HG02938 (cell line): ENCODE measurements at regions not wholly inside any gene's neighbourhood (a gene's known extent, or its start where the extent isn't known, plus 50 kb on each side); places are given as distances from the start of the nearest gene placed in this dataset.

Experiments used
- ATAC-seq: cut with Tn5 transposase; IDR thresholded peaks from one replicate; pipeline ENCODE4 v1.9.1; 2021; ENCODE audit warnings: mild to moderate bottlenecking, moderate library complexity; ENCODE audit not compliant: unreplicated experiment

- ATAC-seq, result no peak
Measured at GRCh38 chr2:104433657-104434056, 420.3 kb upstream of the POU3F3 start.

DNA sequence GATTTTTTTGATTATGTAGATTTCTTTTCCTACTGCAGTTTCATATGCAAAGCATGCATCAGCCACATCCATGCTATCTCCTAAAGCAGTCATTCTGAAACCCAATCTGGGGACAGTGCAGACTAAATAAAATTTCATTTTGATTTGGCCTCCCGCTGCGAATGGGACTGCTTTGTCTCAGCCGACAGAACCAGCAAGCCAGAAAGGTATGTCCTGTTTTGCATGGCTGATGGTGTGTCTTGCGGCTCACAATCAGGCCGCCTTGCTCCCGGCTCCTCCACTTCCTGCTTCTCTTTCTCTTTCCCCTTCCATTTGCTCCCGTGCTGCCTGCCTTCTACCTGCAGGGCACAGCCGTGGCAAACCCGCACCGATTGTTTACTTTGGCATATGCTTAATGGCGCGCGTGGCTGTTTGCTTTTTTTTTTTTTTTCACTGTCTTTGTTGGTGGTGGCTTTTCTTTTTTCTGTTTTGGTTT lies 419.6 kb upstream of the POU3F3 start:
- peak; percentile 66 for ATAC-seq

DNA sequence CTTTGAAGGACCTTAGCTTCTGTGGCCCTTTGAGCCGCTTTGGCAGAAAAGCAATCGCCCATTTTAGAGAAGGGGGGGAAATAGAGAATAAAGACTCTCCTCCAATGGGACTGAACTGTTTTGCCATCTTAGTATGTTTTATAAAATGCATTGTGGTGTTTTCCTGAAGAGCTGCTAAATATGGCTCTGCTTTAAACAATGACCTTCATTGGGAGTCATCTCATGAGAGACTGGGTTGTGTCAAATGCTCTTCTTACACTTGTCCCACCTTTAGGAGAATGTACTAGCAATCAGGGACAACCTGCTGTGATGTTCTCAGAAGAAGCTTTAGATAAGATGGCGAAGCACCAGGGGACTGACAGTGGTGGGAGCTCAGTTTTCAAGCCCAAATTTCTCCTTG lies 418.9 kb upstream of the POU3F3 start:
- ATAC-seq, result no peak

- no peak for ATAC-seq
Measured at GRCh38 chr2:104438481-104438880, 415.4 kb upstream of the POU3F3 start.

DNA sequence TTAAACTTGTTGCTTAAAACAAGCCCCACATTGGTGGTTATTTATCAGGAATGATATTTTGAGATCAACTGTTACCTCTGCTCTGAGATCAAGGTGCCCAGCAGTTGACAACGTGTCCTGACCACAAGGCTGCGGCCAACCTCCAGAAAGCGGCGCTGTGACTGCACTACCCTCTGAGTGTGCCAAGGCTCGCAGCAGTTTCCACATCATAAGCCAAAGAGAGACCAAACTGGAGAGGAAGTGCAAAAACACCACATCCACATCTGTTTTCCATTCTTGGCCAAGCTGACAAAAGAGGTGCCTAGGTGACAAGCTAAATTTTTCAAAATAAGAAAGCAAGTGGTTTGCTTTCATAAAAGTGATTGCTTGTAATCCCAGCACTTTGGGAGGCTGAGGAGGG lies 410.8 kb upstream of the POU3F3 start:
- no peak for ATAC-seq

- no peak for ATAC-seq
Measured at GRCh38 chr2:104444392-104444791, 409.5 kb upstream of the POU3F3 start.

DNA sequence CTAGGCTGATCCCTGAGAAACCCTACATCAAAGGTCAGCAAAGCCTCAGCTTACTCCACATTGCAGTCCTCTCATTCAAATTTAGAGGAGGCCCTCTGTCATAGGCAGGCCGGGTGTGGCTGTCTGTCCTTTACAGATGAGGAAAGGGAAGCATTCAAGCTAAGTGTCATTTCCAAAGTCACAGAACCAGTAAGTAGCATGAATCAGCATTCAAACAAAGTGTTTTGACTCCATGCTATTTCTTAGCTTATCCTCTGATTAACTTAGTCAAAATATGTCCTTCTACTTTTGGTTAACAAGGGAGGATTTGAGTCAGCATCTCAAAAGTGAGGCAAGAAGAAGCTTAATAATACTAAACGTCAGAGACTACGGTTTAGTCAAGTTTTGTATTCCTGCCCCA lies 409.0 kb upstream of the POU3F3 start:
- no peak for ATAC-seq

- no peak for ATAC-seq
Measured at GRCh38 chr2:104447831-104448434, 406.0 kb upstream of the POU3F3 start.

GRCh38 chr2:104448661-104449440 lies 405.1 kb upstream of the POU3F3 start:
- ATAC-seq, result no peak

DNA sequence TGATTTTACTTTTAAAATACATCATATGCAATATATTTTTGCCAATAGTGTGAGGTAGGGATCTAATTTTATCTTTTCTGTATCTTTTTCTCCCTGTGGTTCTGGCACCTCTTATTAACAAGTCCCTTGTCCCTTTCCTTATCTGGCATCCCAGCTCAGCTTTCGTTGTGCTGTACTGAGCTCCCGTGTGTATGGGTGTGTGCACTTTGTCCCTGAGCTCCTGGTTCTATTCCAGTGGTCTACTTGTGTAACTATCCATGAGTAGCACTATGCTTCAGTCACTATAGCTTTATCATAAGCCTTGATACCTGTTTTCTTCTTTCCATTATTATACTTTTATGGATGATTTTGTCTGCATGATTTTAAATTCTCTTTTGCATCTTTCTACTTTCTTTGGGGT lies 401.4 kb upstream of the POU3F3 start:
- no peak for ATAC-seq

- no peak for ATAC-seq
Measured at GRCh38 chr2:104462731-104463130, 391.2 kb upstream of the POU3F3 start.

DNA sequence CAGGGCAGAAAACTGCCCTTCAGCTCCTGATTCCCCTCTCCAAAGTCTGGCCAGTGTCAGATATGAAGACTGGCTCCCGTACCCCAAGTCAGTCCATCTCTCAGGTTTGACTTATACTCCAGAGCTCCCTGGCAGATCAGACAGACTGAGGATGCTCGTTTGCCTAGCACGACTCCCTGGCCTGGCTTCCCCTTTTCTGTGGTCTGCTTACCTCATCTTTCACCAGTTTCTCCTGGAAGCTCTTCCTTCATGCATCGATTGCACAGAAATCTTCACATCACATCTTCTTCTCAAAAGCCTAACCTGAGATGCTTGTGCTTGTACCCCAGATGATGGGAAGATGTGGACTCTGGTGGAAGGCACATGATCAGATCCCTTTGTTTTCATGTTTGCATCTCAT lies 387.9 kb upstream of the POU3F3 start:
- no peak for ATAC-seq

DNA sequence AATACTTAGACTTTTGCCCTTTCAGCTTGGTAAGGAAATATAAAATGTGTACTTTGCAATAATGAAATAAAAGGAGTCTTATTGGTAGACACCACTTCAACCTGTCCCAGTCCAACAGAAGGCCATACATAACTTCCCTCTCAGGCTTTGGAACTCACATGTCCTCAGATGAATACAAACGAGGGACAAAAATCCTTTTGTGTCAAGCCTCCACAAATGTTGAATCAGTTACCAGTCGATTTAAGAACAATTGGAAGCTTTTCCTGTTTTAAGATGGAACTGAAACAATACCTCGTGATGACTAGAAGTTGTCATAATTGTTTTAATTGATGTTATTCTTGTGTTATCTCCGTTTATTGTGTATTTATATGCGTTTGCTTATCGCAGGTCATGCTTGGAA lies 385.1 kb upstream of the POU3F3 start:
- no peak for ATAC-seq

- no peak for ATAC-seq
Measured at GRCh38 chr2:104472076-104472475, 381.8 kb upstream of the POU3F3 start.

- no peak for ATAC-seq
Measured at GRCh38 chr2:104473546-104473945, 380.4 kb upstream of the POU3F3 start.

GRCh38 chr2:104474716-104475115 lies 379.2 kb upstream of the POU3F3 start:
- no peak for ATAC-seq

DNA sequence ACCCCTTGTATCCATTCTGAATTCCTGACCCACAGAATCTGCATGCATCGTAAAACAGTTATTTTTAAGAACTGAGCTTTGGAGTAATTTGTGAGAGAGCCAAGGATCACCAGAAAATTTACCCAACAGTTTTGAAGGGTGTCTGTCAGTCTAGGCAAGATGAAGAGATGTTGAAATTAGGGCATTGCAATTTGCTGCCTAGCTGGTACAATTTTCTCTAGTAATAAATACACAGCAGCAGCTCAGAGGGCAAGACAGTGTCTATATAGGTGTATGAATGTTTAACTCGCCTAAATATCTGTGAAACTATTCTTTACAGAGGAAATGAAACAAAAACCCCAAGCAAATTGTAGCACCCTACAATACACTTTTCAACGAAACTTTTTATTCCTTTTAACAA lies 377.8 kb upstream of the POU3F3 start:
- no peak for ATAC-seq

DNA sequence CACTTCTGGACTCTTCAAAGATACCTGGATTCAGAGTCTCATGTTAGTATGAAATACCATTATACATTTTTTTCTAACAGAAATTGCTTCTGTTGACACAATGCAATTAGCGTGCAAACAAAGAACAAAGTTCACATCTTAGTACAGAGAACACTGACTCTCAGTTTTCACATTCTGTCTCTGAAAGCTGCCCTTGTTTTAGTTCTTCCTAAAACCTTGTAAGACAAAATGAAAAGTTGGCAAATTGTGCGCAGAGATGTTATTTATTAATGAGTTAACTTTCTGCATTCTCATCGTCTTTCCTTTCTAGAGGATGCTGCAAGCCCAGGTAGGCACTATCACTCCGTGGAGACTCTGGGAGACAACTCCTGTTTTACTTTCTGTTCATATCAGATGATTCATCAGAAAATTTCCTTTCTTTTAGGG lies 377.3 kb upstream of the POU3F3 start:
- no peak for ATAC-seq

DNA sequence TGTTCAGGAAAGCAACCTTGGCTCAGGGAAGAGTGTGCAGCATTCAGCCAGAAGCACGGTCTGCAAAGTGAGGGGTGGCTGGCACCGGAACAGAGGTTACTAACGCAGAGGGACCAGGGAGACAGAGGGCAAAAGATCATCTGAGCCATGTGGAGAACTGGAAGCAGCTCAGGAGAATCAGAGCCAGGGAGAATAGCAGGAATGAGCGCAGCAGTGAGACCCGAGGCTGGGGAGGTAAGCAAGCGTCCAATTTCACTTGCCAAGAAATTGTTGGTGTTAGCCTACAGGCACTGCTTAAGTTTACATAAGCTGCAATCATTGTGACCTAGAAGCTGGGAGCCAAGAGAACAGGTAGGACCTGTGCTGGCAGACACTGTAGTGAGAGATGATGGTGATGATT lies 372.6 kb upstream of the POU3F3 start:
- ATAC-seq, result no peak

DNA sequence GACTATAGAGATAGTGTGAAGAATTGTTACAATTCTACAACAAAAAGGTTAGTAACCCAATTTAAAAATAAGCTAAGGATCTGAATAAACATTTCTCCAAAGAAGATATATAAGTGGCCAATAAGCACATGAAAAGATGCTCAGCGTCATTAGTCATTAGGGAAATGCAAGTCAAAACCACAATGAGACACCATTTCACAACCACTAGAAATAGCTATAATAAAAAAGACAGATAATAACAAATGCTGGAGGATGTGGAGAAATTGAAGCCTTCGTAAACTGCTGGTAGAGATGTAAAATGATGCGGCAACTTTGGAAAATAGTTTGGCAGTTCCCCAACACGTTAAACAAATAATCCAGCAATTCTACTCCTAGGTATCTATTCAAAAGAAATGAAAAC lies 366.5 kb upstream of the POU3F3 start:
- ATAC-seq, result no peak

DNA sequence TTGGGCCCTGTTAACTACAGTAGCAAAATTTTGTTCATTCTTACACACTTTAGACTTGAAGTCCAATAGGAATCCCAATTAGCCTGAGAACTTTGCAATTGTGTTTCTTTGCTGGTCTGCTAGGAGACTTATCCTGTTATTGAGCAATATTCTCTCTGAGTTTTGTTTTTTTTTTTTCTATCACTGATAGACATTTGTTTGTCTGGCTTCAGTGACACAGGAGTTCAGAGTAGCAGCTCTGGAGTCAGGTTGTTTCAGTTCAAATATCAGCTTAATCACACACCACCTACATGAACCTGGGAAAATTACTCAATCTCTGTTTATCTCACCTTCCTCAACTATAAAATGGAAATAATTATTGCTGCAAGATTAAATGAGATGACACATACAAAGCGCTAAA lies 360.2 kb upstream of the POU3F3 start:
- no peak for ATAC-seq

- no peak for ATAC-seq
Measured at GRCh38 chr2:104501342-104501741, 352.6 kb upstream of the POU3F3 start.

DNA sequence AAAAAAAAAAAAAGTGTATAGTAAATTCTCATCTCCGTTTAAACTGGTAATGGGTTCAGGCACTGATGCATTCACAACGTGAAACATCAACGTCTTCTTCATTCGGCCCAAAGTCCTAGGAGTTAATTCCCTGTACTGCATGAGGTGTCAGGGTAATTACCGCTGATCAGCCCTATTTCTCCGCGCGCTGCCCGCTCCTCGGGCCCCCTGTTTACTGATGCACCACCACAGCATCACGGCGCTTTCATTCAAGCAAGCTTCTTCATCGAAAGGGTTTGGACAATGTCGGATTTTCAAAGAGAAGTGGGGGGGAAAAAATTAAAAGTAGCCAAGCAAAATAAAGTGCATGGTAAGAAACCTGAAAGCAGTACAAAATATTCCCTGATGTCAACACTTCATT lies 352.0 kb upstream of the POU3F3 start:
- no peak for ATAC-seq
